NCI-H82 treated with DMSO at 0.1 percent for 48 hours (cell line): ENCODE measurements at regions not wholly inside any gene's neighbourhood (a gene's known extent, or its start where the extent isn't known, plus 50 kb on each side); places are given as distances from the start of the nearest gene placed in this dataset.
"Not testable (repeated sequence)": the region's sequence is repeated elsewhere in the genome, so short reads cannot be mapped to it uniquely, and the experiment has no call there.

Source experiments
- DNase-seq: peaks from one replicate; lab custom pipeline; 2025; ENCODE audit not compliant: unreplicated experiment; lab: John Stamatoyannopoulos, UW

DNA sequence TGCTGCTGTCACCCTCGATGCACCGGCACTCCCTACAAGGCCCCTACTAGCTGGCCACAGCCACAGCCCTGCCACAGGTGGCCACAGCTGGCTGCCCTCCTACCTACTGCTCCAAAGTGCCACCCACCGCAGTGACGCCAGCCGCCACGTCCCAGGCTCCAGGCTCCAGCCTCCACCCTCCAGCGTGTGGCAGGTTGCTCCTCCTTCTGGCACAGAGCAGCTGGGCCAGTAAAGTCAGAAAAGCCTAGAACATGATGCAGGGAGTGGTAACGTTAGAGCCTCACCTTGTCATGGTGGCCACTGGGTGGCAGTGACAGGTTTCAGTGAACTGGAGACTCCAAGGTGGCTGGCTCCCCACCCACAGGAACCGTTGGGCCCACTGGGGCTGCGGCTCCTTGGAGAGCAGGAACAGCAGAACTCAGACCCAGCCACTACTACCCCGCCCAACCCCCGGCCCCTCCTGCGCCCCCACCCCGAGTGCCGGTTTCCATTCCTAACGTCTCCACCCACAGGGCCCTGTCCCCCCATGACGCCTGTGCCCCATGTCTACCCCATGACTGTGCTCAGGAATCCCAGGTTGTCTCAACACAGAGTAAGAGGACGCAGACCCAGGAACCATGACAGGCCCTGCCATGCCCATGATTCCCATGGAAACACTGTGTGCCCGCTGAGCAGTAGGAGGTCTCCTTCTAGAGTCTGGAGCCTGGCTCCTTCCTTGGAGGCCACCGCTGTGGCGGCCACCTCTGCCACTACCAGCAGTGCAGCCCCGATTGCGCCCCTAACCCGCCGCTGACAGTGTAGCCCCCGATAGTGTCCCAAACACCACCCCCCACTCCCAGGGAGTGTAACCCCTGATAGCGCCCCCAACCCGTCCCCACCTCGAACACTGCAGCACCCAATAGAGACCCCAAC is 52.3 kb upstream of the ZNF33B start:
- DNase-seq = no peak

DNA sequence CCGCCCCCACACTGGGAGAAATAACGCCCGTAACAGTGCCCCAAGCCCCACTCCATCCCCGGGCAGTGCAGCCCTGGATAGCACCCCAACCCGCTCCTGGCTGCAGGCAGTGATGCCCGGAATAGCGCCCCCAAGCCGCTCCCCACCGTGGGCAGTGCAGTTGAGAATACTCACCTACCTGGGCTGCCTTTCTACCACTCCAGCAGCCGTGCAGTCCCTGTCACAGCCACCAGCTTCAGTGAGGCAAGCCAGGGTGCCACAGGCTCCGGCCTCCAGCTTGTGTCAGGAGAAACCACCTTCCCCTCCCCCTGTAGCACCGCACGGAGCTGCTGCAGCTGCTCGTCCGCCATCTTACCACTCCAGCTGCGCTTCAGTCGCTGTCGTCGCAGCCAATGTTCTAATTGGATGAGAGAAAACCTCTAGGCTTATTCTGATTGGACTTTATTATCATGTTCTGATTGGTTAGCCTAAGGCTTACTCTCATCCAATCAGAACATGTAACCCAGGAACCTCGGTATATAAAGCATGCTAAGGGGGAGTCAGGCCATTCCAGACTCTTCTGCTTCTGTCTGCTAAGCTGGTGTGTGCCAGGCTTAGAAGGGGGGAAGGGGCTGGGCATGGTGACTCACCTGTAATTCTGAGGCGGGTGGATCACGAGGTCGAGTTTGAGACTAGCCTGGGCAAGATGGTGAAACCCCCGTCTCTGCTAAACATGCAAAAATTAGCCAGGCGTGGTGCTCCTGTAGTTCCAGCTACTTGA is 53.2 kb upstream of the ZNF33B start:
- DNase-seq = peak; percentile 2

DNA sequence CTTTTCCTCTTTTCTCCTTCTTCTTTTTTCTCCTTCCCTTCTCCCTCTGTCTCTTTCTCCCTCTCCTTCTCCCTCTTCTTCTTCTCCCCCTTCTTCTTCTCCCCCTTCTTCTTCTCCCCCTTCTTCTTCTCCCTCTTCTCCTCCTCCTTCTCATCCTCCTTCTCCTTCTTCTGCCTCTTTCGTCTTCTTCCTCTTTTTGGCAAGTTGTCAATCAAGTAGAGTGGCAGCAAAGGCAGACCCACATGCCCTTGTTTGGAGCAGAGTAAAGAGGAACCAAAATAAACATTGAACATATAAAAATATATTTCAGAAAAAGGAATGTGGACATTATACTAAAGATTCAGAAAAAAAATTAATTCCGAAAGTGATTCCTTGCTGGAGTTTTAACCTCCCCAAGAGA is 59.6 kb upstream of the ZNF33B start:
- DNase-seq = no peak

DNA sequence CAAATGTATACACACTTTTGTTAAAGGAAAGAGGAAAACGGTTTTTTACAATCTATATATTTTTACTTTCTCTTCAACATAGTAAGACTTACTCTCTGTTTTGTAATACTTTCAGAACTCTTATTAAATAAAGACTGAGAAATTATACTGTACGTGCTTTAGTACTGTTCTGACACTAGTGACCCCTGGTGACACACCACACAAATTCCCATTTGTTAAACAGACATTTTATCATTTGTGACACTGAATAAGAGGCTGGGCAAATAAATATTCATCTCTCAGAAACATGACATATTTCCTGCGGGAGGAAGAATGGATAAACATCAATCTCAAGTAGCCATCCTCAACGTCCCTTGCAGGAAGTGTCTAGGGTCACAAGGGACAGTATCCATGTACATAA is 68.9 kb upstream of the ZNF33B start:
- DNase-seq = no peak

GRCh38 chr10:42719339-42719738 is 63.3 kb upstream of the BMS1 start:
- DNase-seq = not testable (repeated sequence)

GRCh38 chr10:42722575-42722974 is 60.0 kb upstream of the BMS1 start:
- no peak for DNase-seq

DNA sequence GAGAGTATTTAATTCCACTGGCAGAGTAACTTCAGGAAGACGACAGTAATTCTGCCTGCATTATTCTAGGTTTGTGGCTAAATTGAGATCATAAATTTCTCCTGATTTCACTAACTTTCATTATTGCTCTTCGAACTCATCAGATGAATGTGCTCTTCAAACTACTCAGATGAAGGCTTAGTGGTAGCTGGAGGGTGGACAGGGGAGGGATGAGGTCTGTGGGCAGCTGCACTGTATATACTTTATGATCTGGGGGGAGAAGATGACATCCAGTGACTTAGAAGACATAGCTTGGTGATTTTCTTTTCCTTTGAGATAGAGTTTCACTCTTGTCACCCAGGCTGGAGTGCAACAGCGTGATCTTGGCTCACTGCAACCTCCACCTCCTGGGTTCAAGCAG is 59.0 kb upstream of the BMS1 start:
- DNase-seq = not testable (repeated sequence)

DNA sequence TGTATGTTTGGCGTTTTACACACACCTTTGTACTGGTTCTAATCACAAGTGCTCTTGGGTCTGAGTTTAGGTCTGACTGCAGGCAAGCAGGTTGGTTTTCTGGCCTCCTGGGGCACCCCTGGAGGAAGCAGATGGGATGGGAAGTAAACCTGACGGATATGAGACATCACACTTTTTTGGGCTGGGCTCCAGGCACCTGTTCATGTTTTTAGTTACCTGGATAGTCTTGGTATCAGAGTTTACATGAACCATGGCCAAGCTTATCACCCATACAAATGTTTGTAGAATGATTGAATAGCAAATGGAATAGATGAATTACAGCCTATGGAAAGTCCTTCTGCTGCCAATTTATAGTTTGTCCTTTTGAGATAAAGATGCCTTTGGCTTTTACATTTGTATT is 57.9 kb upstream of the BMS1 start:
- DNase-seq = not testable (repeated sequence)

DNA sequence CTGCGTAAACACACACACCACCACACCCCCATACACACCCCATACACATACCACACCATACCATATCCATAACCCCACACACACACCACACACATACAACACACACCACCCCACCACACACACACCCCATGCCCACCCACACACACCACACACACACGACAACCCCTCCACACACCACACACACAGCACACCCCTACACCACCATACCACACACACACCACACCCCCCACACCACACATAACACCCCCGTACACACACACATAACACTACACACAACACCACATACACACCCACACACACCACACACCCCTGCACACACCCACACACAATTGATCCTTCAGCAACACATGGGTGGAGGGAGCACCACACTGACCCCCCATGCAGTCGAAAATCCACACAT is 50.3 kb upstream of the BMS1 start:
- no peak for DNase-seq
